ENCODE measurements at regions not wholly inside any gene's neighbourhood (a gene's known extent, or its start where the extent isn't known, plus 50 kb on each side); places are given as distances from the start of the nearest gene placed in this dataset.
A peak's percentile ranks its signal among the peaks of the same experiment; 100 is the strongest.

GRCh38 chr6:8888468-8888867 lies 453.1 kb upstream of the SLC35B3 start:
- Histone ChIP-seq H3K4me1 (ENCODE audit: insufficient read depth, low read length) (no peaks in the 10 kb centered on the region), H3K9me3 (ENCODE audit: low read length) (no peaks in the 10 kb centered on the region), H3K4me3 (replicated peaks in 1 of 3; ENCODE audit: insufficient read depth in 1 of 3, low read depth in 2 of 3, low read length in 3 of 3) (no peak overlapping the region), H3K9ac (ENCODE audit: insufficient read depth, low read depth, low read length) (no peak overlapping the region), H3K4me2 (ENCODE audit: low read depth, low read length) (no peak overlapping the region), H3K36me3 (replicated peaks in 1 of 2; ENCODE audit: control insufficient read depth in 1 of 2, insufficient read depth in 2 of 2, low read length in 2 of 2) (no peaks in the 10 kb centered on the region), H2AFZ (ENCODE audit: low read length) (no peak overlapping the region), H3K27ac (ENCODE audit: extremely low read length, insufficient read depth, low read length) (no peak overlapping the region), H3K79me2 (ENCODE audit: insufficient read depth, low read length) (no peaks in the 10 kb centered on the region), H3K27me3 (ENCODE audit: control insufficient read depth in 1 of 2, insufficient read depth in 2 of 2, low read length in 2 of 2) (no peaks in the 10 kb centered on the region), H4K20me1 (ENCODE audit: insufficient read depth, low read length) (no peaks in the 10 kb centered on the region)
- peak; percentile 87 for ATAC-seq
- BruUV-seq (replicated peaks): no TSS peak
- peak; percentile 66 for FAIRE-seq
- POLR2A ChIA-PET: no interaction called here
- DNase-seq (ENCODE audit: low spot score): peak; percentile 16
- WGBS (ENCODE audit: low lambda C conversion rate): 15% methylated on average over 3 of the region's 3 CpGs
- TF ChIP-seq RAD21 (CRISPR knock-in tag; IDR thresholded peaks at IDR 0.05): 0 out of 2 replicates have a peak, but pooled peaks have one; percentile 35
- TF ChIP-seq ATF1 (CRISPR knock-in tag; IDR thresholded peaks at IDR 0.05): peak; percentile 23; the same call in 1 of the 2 replicates
- TF ChIP-seq, protein P1, sequence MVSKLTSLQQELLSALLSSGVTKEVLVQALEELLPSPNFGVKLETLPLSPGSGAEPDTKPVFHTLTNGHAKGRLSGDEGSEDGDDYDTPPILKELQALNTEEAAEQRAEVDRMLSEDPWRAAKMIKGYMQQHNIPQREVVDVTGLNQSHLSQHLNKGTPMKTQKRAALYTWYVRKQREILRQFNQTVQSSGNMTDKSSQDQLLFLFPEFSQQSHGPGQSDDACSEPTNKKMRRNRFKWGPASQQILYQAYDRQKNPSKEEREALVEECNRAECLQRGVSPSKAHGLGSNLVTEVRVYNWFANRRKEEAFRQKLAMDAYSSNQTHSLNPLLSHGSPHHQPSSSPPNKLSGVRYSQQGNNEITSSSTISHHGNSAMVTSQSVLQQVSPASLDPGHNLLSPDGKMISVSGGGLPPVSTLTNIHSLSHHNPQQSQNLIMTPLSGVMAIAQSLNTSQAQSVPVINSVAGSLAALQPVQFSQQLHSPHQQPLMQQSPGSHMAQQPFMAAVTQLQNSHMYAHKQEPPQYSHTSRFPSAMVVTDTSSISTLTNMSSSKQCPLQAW (CRISPR knock-in tag; IDR thresholded peaks at IDR 0.05): no peak
- no peak for TF ChIP-seq ZNF138 (CRISPR knock-in tag; IDR thresholded peaks at IDR 0.05; ENCODE audit: low read depth)
- TF ChIP-seq FOXM1 (CRISPR knock-in tag; IDR thresholded peaks at IDR 0.05): no peak
- TF ChIP-seq MED1 (CRISPR knock-in tag; IDR thresholded peaks at IDR 0.05): no peak
- TF ChIP-seq ZBED4 (CRISPR knock-in tag; IDR thresholded peaks at IDR 0.05; ENCODE audit: borderline replicate concordance): no peak
- TF ChIP-seq, protein P2, sequence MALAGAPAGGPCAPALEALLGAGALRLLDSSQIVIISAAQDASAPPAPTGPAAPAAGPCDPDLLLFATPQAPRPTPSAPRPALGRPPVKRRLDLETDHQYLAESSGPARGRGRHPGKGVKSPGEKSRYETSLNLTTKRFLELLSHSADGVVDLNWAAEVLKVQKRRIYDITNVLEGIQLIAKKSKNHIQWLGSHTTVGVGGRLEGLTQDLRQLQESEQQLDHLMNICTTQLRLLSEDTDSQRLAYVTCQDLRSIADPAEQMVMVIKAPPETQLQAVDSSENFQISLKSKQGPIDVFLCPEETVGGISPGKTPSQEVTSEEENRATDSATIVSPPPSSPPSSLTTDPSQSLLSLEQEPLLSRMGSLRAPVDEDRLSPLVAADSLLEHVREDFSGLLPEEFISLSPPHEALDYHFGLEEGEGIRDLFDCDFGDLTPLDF (CRISPR knock-in tag; IDR thresholded peaks at IDR 0.05): no peak
- TF ChIP-seq, protein P3, sequence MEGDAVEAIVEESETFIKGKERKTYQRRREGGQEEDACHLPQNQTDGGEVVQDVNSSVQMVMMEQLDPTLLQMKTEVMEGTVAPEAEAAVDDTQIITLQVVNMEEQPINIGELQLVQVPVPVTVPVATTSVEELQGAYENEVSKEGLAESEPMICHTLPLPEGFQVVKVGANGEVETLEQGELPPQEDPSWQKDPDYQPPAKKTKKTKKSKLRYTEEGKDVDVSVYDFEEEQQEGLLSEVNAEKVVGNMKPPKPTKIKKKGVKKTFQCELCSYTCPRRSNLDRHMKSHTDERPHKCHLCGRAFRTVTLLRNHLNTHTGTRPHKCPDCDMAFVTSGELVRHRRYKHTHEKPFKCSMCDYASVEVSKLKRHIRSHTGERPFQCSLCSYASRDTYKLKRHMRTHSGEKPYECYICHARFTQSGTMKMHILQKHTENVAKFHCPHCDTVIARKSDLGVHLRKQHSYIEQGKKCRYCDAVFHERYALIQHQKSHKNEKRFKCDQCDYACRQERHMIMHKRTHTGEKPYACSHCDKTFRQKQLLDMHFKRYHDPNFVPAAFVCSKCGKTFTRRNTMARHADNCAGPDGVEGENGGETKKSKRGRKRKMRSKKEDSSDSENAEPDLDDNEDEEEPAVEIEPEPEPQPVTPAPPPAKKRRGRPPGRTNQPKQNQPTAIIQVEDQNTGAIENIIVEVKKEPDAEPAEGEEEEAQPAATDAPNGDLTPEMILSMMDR (CRISPR knock-in tag; IDR thresholded peaks at IDR 0.05): peak; percentile 65
- peak; percentile 61 for TF ChIP-seq STAG1 (CRISPR knock-in tag; IDR thresholded peaks at IDR 0.05)
- TF ChIP-seq PAX8 (CRISPR knock-in tag; IDR thresholded peaks at IDR 0.05; ENCODE audit: borderline replicate concordance): no peak
- TF ChIP-seq, protein P4, sequence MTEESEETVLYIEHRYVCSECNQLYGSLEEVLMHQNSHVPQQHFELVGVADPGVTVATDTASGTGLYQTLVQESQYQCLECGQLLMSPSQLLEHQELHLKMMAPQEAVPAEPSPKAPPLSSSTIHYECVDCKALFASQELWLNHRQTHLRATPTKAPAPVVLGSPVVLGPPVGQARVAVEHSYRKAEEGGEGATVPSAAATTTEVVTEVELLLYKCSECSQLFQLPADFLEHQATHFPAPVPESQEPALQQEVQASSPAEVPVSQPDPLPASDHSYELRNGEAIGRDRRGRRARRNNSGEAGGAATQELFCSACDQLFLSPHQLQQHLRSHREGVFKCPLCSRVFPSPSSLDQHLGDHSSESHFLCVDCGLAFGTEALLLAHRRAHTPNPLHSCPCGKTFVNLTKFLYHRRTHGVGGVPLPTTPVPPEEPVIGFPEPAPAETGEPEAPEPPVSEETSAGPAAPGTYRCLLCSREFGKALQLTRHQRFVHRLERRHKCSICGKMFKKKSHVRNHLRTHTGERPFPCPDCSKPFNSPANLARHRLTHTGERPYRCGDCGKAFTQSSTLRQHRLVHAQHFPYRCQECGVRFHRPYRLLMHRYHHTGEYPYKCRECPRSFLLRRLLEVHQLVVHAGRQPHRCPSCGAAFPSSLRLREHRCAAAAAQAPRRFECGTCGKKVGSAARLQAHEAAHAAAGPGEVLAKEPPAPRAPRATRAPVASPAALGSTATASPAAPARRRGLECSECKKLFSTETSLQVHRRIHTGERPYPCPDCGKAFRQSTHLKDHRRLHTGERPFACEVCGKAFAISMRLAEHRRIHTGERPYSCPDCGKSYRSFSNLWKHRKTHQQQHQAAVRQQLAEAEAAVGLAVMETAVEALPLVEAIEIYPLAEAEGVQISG (CRISPR knock-in tag; IDR thresholded peaks at IDR 0.05): no peak
- TF ChIP-seq SMC3 (IDR thresholded peaks at IDR 0.05; ENCODE audit: low read length): peak; percentile 68
- in situ Hi-C loops (cut with HindIII; ENCODE audit: extremely low pct_ligation_motif_present, low pct_unique_long_range_greater_than_20kb) (no loop called here), intact Hi-C loops (cut with micrococcal nuclease; ENCODE audit: unreplicated experiment) (loop anchor here (1.0 kb wide), 1 partner anchor 389 kb away; no protein-coding TSS in a partner anchor)
- CTCF ChIA-PET (ENCODE audit: low intra/inter-chr PET ratio, low total read pairs): interaction anchor here (0.8 to 1.6 kb wide), 3 partner anchors 181 to 757 kb away, joined by 4 to 10 read pairs (median 5); no protein-coding TSS in a partner anchor

Measured in HepG2 (cell line).